Endothelial cell (in vitro differentiated cells): ENCODE measurements at regions not wholly inside any gene's neighbourhood (a gene's known extent, or its start where the extent isn't known, plus 50 kb on each side); places are given as distances from the start of the nearest gene placed in this dataset.

Source experiments
- DNase-seq: peaks from one replicate; pipeline ENCODE4 v3.0.0; 2021; ENCODE audit warnings: low spot score
- H3K27ac Mint-ChIP-seq: one replicate; pipeline ENCODE4 v1.8.0; 2021; ENCODE audit warnings: mixed read lengths, inconsistent platforms; ENCODE audit not compliant: unreplicated experiment
- H3K27me3 Mint-ChIP-seq: one replicate; pipeline ENCODE4 v1.8.0; 2021; ENCODE audit warnings: mild to moderate bottlenecking, moderate library complexity, mixed read lengths, inconsistent platforms; ENCODE audit not compliant: unreplicated experiment
- H3K36me3 Mint-ChIP-seq: one replicate; pipeline ENCODE4 v1.8.0; 2021; ENCODE audit warnings: mild to moderate bottlenecking, low read depth, mixed read lengths, inconsistent platforms; ENCODE audit not compliant: unreplicated experiment
- H3K4me1 Mint-ChIP-seq: one replicate; pipeline ENCODE4 v1.8.0; 2021; ENCODE audit warnings: mild to moderate bottlenecking, mixed read lengths, inconsistent platforms; ENCODE audit not compliant: unreplicated experiment
- H3K4me3 Mint-ChIP-seq: one replicate; pipeline ENCODE4 v1.8.0; 2021; ENCODE audit warnings: mild to moderate bottlenecking, mixed read lengths, inconsistent platforms; ENCODE audit not compliant: unreplicated experiment
- H3K9me3 Mint-ChIP-seq: one replicate; pipeline ENCODE4 v1.8.0; 2021; ENCODE audit warnings: mixed read lengths, inconsistent platforms; ENCODE audit not compliant: unreplicated experiment
- CTCF ChIP-seq: fragments of 200-600 bp; sonication (generic); IDR thresholded peaks from one replicate; pipeline ENCODE4 v1.5.0; 2021; ENCODE audit warnings: antibody characterized with exemption; ENCODE audit not compliant: unreplicated experiment

GRCh38 chr5:65068410-65068809 is 299.7 kb downstream of the CWC27 start:
- no peaks in the 10 kb centered on the region for H3K9me3 Mint-ChIP-seq
- no peak overlapping the region for H3K27ac Mint-ChIP-seq
- peaks cover 17% of the 10 kb centered on the region for H3K4me1 Mint-ChIP-seq
- no peak for TF ChIP-seq CTCF
- H3K36me3 Mint-ChIP-seq, result no peaks in the 10 kb centered on the region
- no peak for DNase-seq
- H3K4me3 Mint-ChIP-seq, result no peak overlapping the region
- peaks cover 5% of the 10 kb centered on the region for H3K27me3 Mint-ChIP-seq

GRCh38 chr5:65070026-65070425 is 301.3 kb downstream of the CWC27 start:
- no peak overlapping the region for H3K27ac Mint-ChIP-seq
- peaks cover 22% of the 10 kb centered on the region for H3K4me1 Mint-ChIP-seq
- no peak for TF ChIP-seq CTCF
- H3K4me3 Mint-ChIP-seq, result no peak overlapping the region
- no peaks in the 10 kb centered on the region for H3K9me3 Mint-ChIP-seq
- no peak for DNase-seq
- H3K27me3 Mint-ChIP-seq, result peaks cover 5% of the 10 kb centered on the region
- no peaks in the 10 kb centered on the region for H3K36me3 Mint-ChIP-seq

- no peaks in the 10 kb centered on the region for H3K9me3 Mint-ChIP-seq
- peaks cover 7% of the 10 kb centered on the region for H3K27me3 Mint-ChIP-seq
- no peak overlapping the region for H3K27ac Mint-ChIP-seq
- no peak for DNase-seq
- H3K4me3 Mint-ChIP-seq, result no peak overlapping the region
- no peak for TF ChIP-seq CTCF
- peaks cover 40% of the 10 kb centered on the region for H3K4me1 Mint-ChIP-seq
- H3K36me3 Mint-ChIP-seq, result peaks cover 5% of the 10 kb centered on the region
Measured at GRCh38 chr5:65072850-65073249, 304.1 kb downstream of the CWC27 start.

GRCh38 chr5:65073250-65073661 is 304.5 kb downstream of the CWC27 start:
- H3K27ac Mint-ChIP-seq, result no peak overlapping the region
- no peak for DNase-seq
- H3K4me3 Mint-ChIP-seq, result no peak overlapping the region
- no peak for TF ChIP-seq CTCF
- H3K4me1 Mint-ChIP-seq, result peaks cover 44% of the 10 kb centered on the region
- no peaks in the 10 kb centered on the region for H3K9me3 Mint-ChIP-seq
- peaks cover 5% of the 10 kb centered on the region for H3K36me3 Mint-ChIP-seq
- H3K27me3 Mint-ChIP-seq, result peaks cover 7% of the 10 kb centered on the region

GRCh38 chr5:65075623-65076250 is 307.0 kb downstream of the CWC27 start:
- peaks cover 5% of the 10 kb centered on the region for H3K36me3 Mint-ChIP-seq
- no peaks in the 10 kb centered on the region for H3K9me3 Mint-ChIP-seq
- DNase-seq, result no peak
- peaks cover 65% of the 10 kb centered on the region for H3K4me1 Mint-ChIP-seq
- H3K27me3 Mint-ChIP-seq, result peaks cover 7% of the 10 kb centered on the region
- TF ChIP-seq CTCF, result no peak
- H3K27ac Mint-ChIP-seq, result peak overlapping the region; percentile 1
- no peak overlapping the region for H3K4me3 Mint-ChIP-seq
